HK-2 (cell line): ENCODE measurements at regions not wholly inside any gene's neighbourhood (a gene's known extent, or its start where the extent isn't known, plus 50 kb on each side); places are given as distances from the start of the nearest gene placed in this dataset.

Source experiments
- DNase-seq: peaks from one replicate; pipeline ENCODE4 v3.0.0-alpha.2; 2018; ENCODE audit not compliant: unreplicated experiment

- DNase-seq: no peak
Observed at GRCh38 chr2:207449642-207450165, 80.1 kb upstream of the CREB1 start.

DNA sequence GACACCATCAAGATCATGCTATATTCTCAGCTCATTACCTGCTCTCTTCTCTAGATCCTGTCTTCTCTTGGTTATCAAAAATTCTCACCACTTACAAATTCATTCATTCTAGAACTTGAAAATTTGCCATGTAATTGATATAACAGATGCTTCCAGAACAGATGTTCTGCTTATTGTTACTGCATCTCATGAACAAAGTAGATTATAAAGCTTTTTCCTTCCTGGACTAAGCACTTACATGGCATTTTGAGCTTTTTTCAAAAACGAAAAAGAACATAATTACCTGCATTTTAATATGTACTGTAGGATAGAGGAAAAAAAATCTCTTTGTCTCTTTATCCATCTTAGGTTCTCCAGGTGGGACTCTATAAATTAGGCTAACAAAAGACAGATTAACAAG is 79.6 kb upstream of the CREB1 start:
- DNase-seq: no peak

DNA sequence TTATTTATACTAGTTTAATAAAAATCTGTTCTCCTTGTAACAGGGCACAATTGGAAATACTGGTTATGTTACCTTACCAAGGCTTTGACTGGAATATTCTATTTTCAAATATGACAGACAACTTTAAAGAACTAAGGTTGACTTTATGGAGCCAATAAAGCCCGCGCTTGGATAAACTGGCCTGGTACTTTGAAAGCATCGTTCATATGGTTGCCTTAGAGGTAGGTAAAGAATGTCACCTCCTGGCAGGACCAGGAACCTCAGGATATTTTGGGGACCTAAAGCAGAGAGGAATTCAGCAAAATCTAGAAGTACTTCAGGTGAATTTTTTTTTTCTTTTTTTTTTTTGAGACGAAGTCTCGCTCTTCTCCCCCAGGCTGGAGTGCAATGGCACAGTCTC is 71.2 kb upstream of the CREB1 start:
- no peak for DNase-seq

GRCh38 chr2:207459990-207460757 is 69.6 kb upstream of the CREB1 start:
- no peak for DNase-seq

GRCh38 chr2:207463433-207463832 is 66.3 kb upstream of the CREB1 start:
- no peak for DNase-seq

DNA sequence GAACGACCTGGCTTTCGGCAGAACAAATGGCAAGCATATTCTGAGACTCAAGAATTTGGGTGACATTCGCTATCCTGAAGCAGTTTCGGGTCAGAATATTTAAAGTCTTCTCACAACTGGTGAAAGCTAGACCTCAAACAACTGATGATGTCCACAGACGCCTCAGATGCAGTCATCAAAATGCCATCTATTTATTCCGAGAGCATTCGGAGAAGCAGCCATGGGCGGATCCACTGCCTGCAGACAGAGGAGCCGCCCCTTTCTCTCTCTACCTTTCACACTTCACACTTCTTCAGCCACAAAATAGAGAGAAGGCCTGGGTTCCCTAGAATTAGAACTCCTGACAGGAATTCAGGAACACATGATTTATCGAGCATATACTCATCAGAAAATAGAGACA is 65.8 kb upstream of the CREB1 start:
- no peak for DNase-seq

GRCh38 chr2:207465894-207466293 is 63.9 kb upstream of the CREB1 start:
- DNase-seq: no peak

- DNase-seq: no peak
Observed at GRCh38 chr2:207467716-207468347, 61.9 kb upstream of the CREB1 start.

DNA sequence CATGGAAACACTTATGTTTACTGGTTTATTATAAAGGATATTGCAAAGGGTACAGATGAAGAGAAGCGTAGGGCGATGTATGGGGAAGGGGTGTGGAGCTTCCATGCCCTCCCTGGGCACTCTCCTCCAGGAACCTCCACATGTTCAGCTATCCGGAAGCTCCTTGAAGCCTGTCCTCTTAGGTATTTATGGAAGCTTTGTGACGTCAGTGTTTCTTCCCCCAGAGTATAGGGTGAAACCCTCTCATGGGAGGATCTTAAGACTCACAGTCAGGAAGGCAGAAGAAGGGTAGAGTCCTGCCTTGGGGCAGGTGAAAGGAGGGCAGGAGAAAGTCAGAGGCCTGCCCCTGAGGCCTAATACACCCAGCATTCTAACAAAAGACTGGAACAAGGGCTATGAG is 61.3 kb upstream of the CREB1 start:
- DNase-seq: no peak

DNA sequence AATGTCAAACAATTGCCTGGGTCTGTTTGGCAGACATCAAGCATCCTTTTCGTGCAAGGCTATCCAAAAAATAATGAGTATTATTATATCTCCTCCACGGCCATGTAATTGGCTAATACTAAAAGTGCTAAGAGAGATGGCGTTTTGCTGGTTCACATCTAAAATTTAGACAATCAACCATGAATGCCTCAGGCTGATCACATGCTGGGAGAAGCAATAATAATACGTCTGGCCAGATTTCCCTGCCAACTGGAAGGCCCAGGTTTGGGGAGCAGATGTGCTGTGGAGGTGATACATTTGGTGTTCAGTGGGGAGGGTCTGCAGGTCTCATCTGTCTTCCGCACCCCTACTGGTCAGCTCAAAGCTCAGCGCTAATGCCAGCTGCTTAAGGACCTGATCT is 60.3 kb upstream of the CREB1 start:
- no peak for DNase-seq

DNA sequence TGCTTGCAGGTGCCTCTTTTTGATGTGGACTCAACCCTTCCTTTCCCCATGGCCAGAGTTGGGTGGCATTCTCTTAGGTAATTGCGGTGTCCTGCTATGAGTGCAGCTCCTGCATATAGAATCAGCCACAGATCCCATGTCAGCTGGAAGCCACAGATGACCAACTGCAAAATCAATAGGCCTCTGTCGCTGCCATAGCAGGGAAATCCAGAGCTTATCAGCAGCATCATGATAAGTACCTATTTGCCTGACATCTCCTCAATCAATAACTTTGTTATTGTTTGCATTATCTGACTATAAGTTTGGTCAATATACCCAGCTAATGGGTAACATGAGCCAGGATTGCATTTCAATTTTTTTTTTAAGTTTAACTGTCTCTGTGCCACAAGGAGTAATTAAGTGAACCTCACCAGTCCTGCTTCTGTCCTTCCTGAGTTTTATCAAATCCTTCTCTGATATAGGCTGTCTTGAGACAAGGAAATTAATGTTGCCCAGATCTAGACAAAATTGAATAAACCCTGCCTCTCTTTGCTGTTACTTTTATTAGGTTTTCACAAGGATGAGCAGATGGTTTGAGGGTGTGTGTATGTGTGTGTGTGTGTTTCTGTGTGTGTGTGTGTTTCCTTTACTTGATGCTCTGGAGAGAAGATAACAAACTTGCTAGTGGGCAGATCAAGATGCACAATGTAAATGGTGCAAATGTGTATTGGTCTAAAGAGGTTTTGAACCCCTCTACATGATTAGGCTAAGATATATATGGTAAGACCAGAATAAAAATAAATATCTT is 59.6 kb upstream of the CREB1 start:
- DNase-seq: no peak

DNA sequence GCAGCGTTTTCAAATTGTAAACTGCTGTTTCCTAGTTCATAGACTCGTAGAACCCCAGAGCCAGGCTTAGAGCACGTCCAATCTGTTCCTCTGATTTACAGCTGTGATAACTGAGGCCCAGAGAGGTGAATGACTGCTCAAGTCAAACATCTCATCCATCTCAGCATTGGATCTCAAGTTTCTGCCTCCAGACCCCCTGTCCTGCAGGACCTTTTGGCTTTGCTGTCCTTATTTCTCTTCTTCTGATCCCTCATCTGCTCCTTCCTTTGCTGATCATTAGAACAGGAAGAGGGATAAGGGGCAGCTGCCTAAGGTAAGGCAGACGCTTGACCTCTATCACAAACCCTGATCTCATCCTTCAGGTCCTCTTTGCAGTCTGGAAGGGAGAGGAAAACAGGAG is 58.5 kb upstream of the CREB1 start:
- no peak for DNase-seq

DNA sequence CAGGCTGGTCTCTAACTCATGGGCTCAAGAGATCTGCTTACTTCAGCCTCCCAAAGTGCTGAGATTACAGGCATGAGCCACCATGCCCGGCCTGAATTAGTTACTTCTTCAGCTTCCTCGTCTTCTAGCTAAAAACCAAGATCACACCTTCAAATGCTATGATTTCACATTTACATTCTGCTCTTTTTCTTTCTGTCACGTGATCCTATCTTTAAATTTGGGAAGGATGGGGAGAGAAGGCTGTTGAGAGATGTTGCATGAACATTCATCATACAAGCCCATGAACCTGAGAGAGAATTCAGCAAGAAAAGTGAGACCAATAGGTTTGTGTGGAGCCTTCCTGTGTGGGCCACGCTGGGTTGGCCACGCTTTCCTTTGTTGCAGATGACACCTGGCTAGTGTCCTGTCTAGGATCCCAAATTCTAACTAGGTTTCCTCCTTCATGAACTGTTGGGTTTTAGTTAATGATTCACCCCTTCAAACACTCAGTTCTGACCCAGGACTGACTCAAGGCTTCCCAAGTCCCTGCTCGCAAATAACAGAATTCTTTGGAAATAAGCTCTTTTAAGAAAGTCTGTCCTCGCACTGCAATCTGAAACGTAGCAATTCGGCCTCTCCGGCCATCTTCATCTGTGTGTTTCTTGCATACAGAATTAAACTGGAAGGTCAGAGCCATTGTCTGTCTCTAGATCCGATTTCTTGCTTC is 57.3 kb upstream of the CREB1 start:
- peak; percentile 17 for DNase-seq

- DNase-seq: peak; percentile 50
Observed at GRCh38 chr2:207473049-207473930, 56.5 kb upstream of the CREB1 start.

GRCh38 chr2:207473931-207474235 is 55.9 kb upstream of the CREB1 start:
- DNase-seq: no peak

- DNase-seq: no peak
Observed at GRCh38 chr2:207474863-207475485, 54.8 kb upstream of the CREB1 start.

DNA sequence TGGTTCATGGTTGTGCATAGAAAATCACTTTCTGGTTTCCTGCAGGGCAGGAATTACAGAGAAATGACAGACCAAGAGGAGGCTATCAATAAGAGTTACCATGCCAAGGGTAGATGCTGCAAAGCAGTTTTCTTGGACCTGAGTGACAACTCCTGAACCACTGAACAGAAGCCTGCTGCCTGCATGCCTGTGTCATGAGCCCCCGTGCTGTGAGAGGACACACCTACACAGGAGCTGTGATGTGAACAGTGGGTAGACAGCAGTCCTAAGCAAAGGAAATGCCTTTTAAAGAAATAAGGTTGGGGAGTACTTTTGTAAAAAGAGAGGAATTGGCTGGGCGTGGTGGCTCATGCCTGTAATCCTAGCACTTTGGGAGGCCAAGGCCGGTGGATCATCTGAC is 54.2 kb upstream of the CREB1 start:
- DNase-seq: no peak

DNA sequence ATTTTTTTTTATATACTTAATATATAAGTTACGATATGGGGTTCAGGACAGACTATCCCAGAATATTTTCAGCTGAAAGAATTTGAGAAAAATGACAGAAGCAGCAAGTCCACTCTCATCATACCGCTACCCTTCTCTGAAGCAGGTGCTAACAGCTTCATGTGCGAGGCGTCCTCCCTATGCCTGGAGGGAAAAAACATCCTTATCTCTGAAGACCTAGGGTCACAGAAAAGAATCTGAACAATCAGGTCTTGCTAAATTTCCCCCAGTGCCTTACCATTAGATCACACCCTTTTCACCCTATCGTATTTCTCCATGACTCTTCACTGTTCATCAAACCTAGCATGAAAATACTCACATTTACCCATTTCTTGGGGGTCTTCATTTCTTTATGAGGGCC is 51.9 kb upstream of the CREB1 start:
- no peak for DNase-seq

- DNase-seq: no peak
Observed at GRCh38 chr2:207478572-207478971, 51.2 kb upstream of the CREB1 start.

GRCh38 chr2:207479198-207479785 is 50.5 kb upstream of the CREB1 start:
- DNase-seq: no peak
